ENCODE measurements at regions not wholly inside any gene's neighbourhood (a gene's known extent, or its start where the extent isn't known, plus 50 kb on each side); places are given as distances from the start of the nearest gene placed in this dataset.

GRCh38 chr5:166365164-166365563 lies 1926.3 kb upstream of the WWC1 start:
- H3K36me3 ChIP-seq (ENCODE audit: control insufficient read depth in 4 of 4, insufficient read depth in 3 of 4, low read depth in 1 of 4, low read length in 3 of 4), result no peaks in the 10 kb centered on the region
- no peak overlapping the region for H3K4me3 ChIP-seq (ENCODE audit: low read depth in 1 of 3, low read length in 3 of 3)
- no peaks in the 10 kb centered on the region for H3K4me1 ChIP-seq (ENCODE audit: control insufficient read depth in 4 of 4, insufficient read depth in 4 of 4, low read length in 3 of 4)
- H3K27me3 ChIP-seq (ENCODE audit: control insufficient read depth in 4 of 4, insufficient read depth in 4 of 4, low read length in 3 of 4), result no peaks in the 10 kb centered on the region
- peaks cover 0 to 5% (median 0%) of the 10 kb centered on the region in 4 donors for H3K9me3 ChIP-seq (ENCODE audit: control insufficient read depth in 4 of 4, low read length in 3 of 4)
- H3K27ac ChIP-seq (ENCODE audit: low read depth in 1 of 2, low read length in 2 of 2), result no peak overlapping the region
- no peak overlapping the region for H3K9ac ChIP-seq (ENCODE audit: low read depth in 1 of 2, low read length in 2 of 2)
- 42% methylated on average over 4 of the region's 4 CpGs for WGBS
- DNase-seq (ENCODE audit: low spot score), result no peak
- TF ChIP-seq RXRA (IDR thresholded peaks at IDR 0.05) (no peak), REST (IDR thresholded peaks at IDR 0.05) (no peak), JUND (IDR thresholded peaks at IDR 0.05) (no peak), RAD21 (IDR thresholded peaks at IDR 0.05) (no peak), HNF4A (conservative IDR thresholded peaks at IDR 0.05) (no peak), FOXA1 (IDR thresholded peaks at IDR 0.05) (no peak), GABPA (IDR thresholded peaks at IDR 0.05 in 1 of 2, conservative IDR thresholded peaks at IDR 0.05 in 1 of 2) (no peak), CTCF (IDR thresholded peaks at IDR 0.05; ENCODE audit: low read depth, low read length, missing input control) (no peak), NR2F2 (IDR thresholded peaks at IDR 0.05) (no peak)

- Histone ChIP-seq H3K27ac (ENCODE audit: low read depth in 1 of 2, low read length in 2 of 2) (no peak overlapping the region), H3K27me3 (ENCODE audit: control insufficient read depth in 4 of 4, insufficient read depth in 4 of 4, low read length in 3 of 4) (no peaks in the 10 kb centered on the region), H3K4me3 (ENCODE audit: low read depth in 1 of 3, low read length in 3 of 3) (no peak overlapping the region), H3K9ac (ENCODE audit: low read depth in 1 of 2, low read length in 2 of 2) (no peak overlapping the region), H3K4me1 (ENCODE audit: control insufficient read depth in 4 of 4, insufficient read depth in 4 of 4, low read length in 3 of 4) (no peaks in the 10 kb centered on the region), H3K36me3 (ENCODE audit: control insufficient read depth in 4 of 4, insufficient read depth in 3 of 4, low read depth in 1 of 4, low read length in 3 of 4) (no peaks in the 10 kb centered on the region), H3K9me3 (ENCODE audit: control insufficient read depth in 4 of 4, low read length in 3 of 4) (no peaks in the 10 kb centered on the region)
- TF ChIP-seq MAX (IDR thresholded peaks at IDR 0.05) (no peak), HNF4G (IDR thresholded peaks at IDR 0.05) (no peak), TAF1 (conservative IDR thresholded peaks at IDR 0.05) (no peak), ZBTB33 (IDR thresholded peaks at IDR 0.05) (no peak)
- DNase-seq (ENCODE audit: low spot score), result no peak
- 68% methylated on average over 1 of the region's 1 CpG for WGBS
These were observed 1924.1 kb upstream of the WWC1 start for GRCh38 chr5:166367391-166367790.

Data from liver (tissue), 8 donors.